Activated CD4-positive, alpha-beta T cell treated with anti-CD3 and anti-CD28 coated beads, Interleukin-10, Interleukin-2, amounts not matched to agents 100 ng/mL and 50 ng/mL, durations not matched to agents 16 hours and 8 hours (primary cell): ENCODE measurements at regions not wholly inside any gene's neighbourhood (a gene's known extent, or its start where the extent isn't known, plus 50 kb on each side); places are given as distances from the start of the nearest gene placed in this dataset.
"Not testable (repeated sequence)": the region's sequence is repeated elsewhere in the genome, so short reads cannot be mapped to it uniquely, and the experiment has no call there.

Source experiments
- DNase-seq: peaks from one replicate; pipeline ENCODE4 v3.0.0-alpha.2; 2020

GRCh38 chr11:100409267-100409666, 277.8 kb upstream of the ARHGAP42 start:
- DNase-seq = not testable (repeated sequence)

GRCh38 chr11:100419518-100419917, 267.6 kb upstream of the ARHGAP42 start:
- DNase-seq = no peak

GRCh38 chr11:100434821-100435641, 252.1 kb upstream of the ARHGAP42 start:
- no peak for DNase-seq

DNA sequence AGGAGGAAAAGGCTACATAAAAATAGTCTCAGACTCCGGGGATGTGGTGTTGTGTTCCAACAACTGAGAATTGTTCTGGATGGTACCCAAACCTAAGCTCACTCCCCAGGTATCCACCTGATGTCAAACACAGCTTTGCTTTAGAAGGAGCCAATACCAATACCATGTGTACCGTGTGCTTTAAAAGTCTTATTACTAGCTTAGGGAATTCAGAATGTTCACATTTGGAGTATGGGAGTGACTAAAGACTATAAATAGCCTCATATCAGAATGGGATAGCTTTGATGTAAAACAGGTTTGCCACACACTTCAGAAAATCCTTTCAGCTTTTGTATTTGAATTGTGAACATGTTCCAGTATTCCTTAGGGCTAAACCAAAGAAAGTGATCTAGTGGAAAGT, 248.7 kb upstream of the ARHGAP42 start:
- no peak for DNase-seq

DNA sequence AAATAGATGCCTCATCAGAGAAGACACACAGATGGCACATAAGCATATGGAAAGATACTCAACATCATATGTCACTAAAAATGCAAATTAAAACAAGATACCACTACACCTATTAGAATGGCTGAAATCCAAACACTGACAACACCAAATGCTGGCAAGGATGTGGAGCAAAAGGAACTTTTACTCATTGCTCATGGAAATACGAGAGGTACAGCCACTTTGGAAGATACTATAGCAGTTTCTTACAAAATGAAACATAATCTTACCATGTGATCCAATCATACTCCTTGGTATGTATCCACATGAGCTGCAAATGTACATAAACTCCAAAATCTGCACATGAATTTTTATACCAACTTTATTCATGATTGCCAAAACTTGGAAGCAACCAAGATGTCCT, 246.0 kb upstream of the ARHGAP42 start:
- no peak for DNase-seq

DNA sequence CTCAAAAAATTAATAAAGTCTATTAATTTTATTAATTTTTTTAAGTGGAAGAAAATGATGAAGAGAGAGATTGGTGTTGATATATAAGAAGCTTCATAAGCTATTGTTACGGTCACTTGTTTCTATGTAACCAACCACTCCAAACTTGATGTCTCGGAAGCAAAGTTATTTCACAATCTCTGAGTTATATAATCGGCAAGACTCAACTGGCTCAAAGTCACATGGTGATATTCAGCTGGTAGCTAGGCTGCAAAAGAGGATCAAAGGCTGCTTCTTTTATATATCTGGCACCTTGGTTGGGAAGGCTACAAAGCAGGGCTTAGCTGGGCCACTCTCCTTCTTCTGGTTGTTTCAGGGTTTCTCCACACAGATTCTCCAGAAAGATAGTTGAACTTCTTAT, 245.1 kb upstream of the ARHGAP42 start:
- DNase-seq = no peak

DNA sequence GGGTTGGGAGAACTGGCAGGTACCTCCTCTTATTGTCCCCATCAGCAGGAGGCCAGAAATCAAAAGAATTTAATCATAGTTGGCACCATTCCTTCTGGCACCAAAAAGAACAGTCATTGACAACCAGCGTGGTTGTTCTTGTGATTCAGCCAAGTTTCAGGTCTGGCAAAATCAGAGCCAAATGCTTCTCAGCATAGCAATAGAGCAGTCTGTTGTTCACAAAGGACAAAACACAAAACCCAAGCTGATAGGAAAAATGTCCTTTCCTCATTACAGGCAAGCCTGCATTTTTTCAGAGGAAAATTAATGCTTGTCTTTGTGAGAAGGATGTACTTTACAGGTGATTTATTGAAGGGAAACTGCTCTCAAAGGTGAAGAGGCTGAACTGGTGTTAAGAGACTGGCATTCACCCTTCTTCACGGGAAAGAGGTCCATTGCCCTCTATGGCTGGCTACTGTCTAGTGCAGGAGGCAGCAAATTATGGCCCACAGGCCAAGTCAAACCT, 241.8 kb upstream of the ARHGAP42 start:
- no peak for DNase-seq

- not testable (repeated sequence) for DNase-seq
Observed at GRCh38 chr11:100451801-100452460, 235.2 kb upstream of the ARHGAP42 start.

- no peak for DNase-seq
Observed at GRCh38 chr11:100459811-100460210, 227.3 kb upstream of the ARHGAP42 start.

- DNase-seq = no peak
Observed at GRCh38 chr11:100460426-100460825, 226.7 kb upstream of the ARHGAP42 start.

DNA sequence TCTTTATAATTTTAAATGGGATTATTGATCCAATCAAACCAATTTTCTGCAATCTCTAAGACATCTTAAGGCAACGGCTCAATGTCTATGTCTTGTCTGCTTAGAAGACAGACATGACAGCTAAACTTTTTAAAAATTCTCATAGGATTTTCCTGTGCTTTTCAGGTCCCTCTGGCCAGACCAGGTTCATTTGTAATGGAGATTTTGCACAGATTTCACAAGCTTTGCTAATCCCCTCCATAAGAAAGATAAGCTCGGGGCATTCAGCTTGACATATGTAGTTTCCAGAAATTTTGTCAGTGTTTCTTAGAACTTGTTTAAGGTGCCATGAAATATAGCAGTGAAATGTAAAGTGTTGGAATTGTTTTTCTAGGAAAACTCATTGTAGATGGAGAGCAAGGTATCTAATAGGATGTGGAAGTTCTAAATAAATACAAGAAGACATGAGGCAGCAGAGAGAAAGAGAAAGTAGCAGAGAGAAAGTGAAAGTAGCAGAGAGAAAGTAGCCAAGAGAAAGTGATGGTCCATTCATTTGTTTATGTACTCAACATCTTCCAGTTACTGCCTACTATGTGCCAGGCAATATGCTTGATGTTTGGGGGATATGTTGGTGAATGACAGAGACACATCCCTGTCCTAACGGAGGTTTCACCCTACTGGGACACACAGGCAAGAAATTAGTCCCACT, 219.1 kb upstream of the ARHGAP42 start:
- DNase-seq = no peak

- DNase-seq = no peak
Observed at GRCh38 chr11:100469835-100470234, 217.3 kb upstream of the ARHGAP42 start.

DNA sequence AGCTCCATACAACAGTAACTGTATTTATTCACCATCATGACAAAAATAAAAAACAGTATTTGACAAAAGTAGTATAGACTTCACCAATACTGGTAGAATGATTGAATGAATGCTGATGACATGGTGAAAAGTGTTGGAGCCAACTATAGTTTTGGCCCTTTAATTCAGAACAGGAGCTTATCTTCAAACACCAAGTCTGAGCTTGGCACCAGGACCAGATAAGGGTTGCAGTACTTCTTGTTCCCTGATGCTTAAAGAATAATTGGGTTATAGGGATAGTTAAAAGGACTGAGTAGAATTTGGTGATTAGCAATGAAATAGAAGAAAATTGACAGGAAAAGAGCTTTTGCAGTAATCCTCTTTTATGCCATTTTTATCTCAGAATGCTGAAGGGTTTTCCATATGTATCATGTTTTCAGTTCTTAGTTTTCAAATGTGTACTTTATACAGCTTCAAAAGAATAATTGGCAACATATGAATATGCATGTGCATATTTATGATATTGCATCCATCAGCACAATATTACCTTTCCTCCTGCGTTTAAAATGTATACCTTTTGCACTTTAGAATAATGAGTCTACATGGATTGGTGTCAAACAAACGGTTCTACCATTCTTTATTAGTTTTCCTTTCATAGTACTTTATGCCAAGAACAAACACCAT, 214.2 kb upstream of the ARHGAP42 start:
- DNase-seq = no peak

DNA sequence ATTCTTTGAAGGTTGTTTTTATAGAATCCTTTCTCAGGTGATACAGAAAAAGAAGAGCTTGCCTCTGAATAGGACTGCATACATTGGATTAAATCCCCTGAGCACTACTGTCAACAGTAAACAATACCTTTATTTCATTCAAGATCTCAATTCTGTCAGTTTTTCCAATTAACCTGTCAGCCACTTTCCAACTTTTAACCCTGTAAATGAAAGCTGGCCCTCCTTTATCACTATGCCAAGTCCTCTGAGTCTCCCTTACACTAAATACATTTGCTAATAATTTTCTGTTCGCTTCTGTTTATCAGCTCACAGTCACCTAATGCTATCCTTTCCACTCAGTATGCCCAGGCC, 213.7 kb upstream of the ARHGAP42 start:
- DNase-seq = no peak

DNA sequence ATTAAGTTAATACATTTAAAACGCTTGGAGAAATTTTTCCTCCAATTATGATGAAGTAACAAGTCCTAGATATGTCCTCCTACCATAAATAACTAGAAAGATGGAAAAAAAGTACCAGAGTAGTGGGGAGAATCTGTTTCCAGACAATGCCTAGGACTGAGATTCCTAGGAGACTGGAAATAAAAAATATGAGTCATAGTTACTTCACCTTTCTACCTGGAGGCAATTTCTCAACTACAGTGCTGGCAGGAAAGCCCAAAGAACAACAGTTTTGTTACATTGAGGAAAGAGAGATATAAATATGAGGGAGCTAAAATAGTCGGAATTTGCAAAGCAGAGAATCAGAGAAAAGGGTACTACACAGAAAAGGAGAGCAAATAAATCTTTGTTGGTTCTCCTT, 202.1 kb upstream of the ARHGAP42 start:
- no peak for DNase-seq

- no peak for DNase-seq
Observed at GRCh38 chr11:100498780-100499179, 188.3 kb upstream of the ARHGAP42 start.

DNA sequence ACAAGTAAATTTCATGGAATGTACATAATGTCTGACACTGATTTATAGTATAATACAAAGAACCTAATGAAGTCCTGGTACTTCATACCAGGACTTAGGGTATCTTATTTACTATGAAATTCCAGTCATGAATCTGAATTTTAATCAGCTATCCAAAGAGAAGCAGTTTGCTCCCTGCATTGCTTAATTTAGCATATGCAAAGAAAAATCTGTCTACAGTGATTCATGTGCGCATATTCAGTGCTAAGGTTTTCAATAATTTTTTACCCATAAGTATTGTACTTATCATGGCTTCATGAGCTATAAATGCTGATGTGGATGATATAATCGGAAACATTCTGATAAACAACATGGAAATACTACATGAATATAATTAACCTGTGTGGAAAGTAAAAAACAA, 185.6 kb upstream of the ARHGAP42 start:
- no peak for DNase-seq

DNA sequence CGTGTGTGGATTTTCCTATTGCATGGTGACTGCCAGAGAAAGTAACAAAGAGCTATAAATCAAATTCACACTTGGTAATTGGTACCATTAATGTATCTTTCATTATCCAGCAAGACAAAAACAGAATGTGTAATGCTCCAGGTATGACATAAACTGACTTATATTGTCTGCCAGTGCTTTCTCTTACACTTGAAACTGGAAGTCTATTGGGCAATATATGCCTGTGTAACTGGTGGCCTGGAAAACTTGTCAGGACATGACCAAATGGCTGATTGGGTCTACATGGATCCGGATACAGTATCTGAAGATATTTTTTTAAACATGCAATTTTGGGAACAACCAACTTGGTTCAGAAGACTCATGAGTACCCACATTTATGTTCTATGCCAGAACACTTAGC, 174.6 kb upstream of the ARHGAP42 start:
- no peak for DNase-seq

- no peak for DNase-seq
Observed at GRCh38 chr11:100515087-100515486, 172.0 kb upstream of the ARHGAP42 start.

- no peak for DNase-seq
Observed at GRCh38 chr11:100525197-100525596, 161.9 kb upstream of the ARHGAP42 start.

- no peak for DNase-seq
Observed at GRCh38 chr11:100525635-100526034, 161.5 kb upstream of the ARHGAP42 start.

GRCh38 chr11:100528872-100529416, 158.1 kb upstream of the ARHGAP42 start:
- no peak for DNase-seq

- DNase-seq = not testable (repeated sequence)
Observed at GRCh38 chr11:100531290-100531689, 155.8 kb upstream of the ARHGAP42 start.
